ENCODE measurements at regions not wholly inside any gene's neighbourhood (a gene's known extent, or its start where the extent isn't known, plus 50 kb on each side); places are given as distances from the start of the nearest gene placed in this dataset.

DNA sequence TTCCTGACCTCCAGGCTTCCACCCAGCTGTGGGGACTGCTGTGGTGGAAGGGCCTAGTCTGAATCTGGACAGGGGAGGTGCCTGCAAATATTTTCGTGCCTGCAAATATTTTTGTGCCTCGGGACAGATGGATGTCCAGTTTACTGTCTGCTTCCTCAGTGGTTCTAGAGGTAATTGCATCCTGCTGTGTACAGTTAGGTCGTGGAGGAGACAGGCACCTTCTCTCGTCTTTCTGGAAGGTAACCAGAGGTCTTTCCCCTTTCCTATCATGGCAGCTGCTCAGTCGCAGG is 53.8 kb upstream of the TINAGL1 start:
- no peak for TF ChIP-seq ZNF274 (IDR thresholded peaks at IDR 0.05; ENCODE audit: low read depth, low read length)
- H3K4me3 ChIP-seq (ENCODE audit: low read length), result no peak overlapping the region

DNA sequence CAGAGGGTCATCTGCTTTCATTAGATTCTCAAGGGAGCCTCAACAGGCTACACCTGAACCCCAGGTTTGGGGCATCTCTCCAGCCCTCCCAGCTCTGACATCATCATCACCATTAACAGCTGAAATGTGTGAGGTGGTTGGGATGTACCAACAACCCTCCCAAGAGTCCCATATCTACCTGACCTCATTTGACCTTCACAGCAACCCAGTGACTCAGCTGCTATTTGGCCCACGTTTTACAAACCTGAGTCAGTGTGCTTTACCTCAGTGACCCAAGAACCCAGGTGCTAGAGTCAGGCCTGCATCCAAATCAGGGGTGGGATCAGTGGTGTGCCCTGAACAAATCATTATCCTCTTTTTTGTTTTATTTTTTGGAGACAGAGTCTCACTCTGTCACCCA is 53.3 kb upstream of the TINAGL1 start:
- no peak overlapping the region for H3K4me3 ChIP-seq (ENCODE audit: low read length)
- no peak for TF ChIP-seq ZNF274 (IDR thresholded peaks at IDR 0.05; ENCODE audit: low read depth, low read length)

DNA sequence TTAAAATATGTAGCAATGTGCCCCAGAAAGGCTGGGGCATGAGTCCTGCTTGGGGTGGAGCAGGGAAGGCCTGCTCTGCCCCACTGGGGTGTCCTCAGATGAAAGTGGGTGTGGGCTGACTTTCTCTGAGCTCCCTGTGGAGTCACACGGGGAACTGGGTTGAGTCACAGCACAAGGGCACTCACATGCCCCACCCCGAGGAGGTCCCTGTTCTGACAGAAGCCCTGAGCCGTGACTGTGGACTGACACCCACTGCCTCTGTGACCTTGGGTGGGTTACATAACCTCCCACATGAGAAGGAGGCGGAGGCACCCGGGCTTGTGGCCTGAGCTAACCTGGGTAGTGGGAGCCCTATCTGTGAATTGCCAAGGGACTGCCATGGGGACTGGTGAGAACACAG is 52.5 kb upstream of the TINAGL1 start:
- no peak for TF ChIP-seq ZNF274 (IDR thresholded peaks at IDR 0.05; ENCODE audit: low read depth, low read length)
- no peak overlapping the region for H3K4me3 ChIP-seq (ENCODE audit: low read length)

DNA sequence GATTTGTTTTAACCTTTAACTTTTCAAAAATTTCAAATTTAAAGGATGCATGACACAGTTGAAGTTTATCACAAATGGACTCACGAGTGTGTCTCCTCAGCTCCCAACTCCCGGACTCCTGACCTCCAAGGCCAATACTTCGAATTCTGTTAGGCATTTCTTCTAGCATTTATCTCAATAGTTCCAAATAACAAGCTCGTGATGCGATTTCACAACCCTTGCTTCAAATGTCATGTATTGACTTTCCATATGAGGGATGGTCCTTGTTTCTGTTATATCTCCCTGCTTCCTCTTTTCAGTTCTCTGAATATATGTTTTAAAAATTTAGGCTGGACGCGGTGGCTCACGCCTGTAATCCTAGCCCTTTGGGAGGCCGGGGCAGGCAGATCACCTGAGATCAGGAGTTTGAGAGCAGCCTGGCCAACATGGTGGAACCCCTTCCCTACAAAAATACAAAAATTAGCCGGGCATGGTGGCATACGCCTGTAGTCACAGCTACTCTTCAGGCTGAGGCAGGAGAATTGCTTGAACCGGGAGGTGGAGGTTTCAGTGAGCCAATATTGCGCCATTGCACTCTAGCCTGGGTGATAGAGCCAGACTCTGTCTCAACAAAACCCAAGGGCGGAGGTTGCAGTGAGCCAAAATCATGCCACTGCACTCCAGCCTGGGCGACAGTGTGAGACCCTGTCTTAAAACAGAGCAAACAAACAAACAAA is 52.0 kb upstream of the TINAGL1 start:
- H3K4me3 ChIP-seq (ENCODE audit: low read length), result no peak overlapping the region
- TF ChIP-seq ZNF274 (IDR thresholded peaks at IDR 0.05; ENCODE audit: low read depth, low read length), result no peak
